ENCODE measurements at regions not wholly inside any gene's neighbourhood (a gene's known extent, or its start where the extent isn't known, plus 50 kb on each side); places are given as distances from the start of the nearest gene placed in this dataset.

DNA sequence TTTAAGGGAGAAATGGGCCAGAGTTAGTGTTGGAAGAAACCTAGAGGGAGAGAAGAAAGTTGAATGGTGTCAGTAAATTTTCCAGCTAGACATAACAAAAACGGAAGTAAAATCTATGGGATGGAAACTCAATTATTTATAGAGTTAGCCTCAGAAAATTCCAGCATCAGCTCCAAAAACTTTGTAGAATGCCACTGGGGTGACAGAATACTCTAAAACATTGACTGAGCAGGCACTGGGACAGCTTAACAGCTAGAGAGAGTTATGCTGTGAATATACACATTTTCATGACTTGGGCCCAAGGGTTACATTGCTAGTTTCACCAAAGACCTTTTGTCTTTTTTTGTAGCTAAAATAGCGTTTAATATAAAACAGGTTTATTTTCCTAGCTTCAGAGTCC, 226.3 kb downstream of the PHLDA1 start:
- POLR2A ChIA-PET: no interaction called here
- intact Hi-C loops (cut with DNase I, micrococcal nuclease): loop anchor here in 1 of 2 experiments (10.0 kb wide), 1 partner anchor 51 kb away; no protein-coding TSS in a partner anchor
- H3K4me3 ChIP-seq (ENCODE audit: low read length): no peak overlapping the region
- no peaks in the 10 kb centered on the region for H3K36me3 ChIP-seq (ENCODE audit: insufficient read depth, low read length)
- Mint-ChIP-seq H3K4me3 (no peak overlapping the region), H3K4me1 (ENCODE audit: low read depth) (no peaks in the 10 kb centered on the region), H3K9me3 (no peaks in the 10 kb centered on the region), H3K27ac (no peak overlapping the region), H3K36me3 (ENCODE audit: low read depth) (no peaks in the 10 kb centered on the region), H3K27me3 (no peaks in the 10 kb centered on the region)
- CTCF ChIA-PET: interaction anchor here (0.8 kb wide), 2 partner anchors 20 to 32 kb away, joined by 3 read pairs; no protein-coding TSS in a partner anchor
- no peaks in the 10 kb centered on the region for H3K27me3 ChIP-seq (ENCODE audit: control insufficient read depth in 1 of 2, insufficient read depth in 2 of 2, low read length in 2 of 2)
- no peaks in the 10 kb centered on the region for H3K9me3 ChIP-seq (ENCODE audit: control insufficient read depth in 1 of 2, insufficient read depth in 1 of 2, low read length in 2 of 2)
- TF ChIP-seq, protein P1, sequence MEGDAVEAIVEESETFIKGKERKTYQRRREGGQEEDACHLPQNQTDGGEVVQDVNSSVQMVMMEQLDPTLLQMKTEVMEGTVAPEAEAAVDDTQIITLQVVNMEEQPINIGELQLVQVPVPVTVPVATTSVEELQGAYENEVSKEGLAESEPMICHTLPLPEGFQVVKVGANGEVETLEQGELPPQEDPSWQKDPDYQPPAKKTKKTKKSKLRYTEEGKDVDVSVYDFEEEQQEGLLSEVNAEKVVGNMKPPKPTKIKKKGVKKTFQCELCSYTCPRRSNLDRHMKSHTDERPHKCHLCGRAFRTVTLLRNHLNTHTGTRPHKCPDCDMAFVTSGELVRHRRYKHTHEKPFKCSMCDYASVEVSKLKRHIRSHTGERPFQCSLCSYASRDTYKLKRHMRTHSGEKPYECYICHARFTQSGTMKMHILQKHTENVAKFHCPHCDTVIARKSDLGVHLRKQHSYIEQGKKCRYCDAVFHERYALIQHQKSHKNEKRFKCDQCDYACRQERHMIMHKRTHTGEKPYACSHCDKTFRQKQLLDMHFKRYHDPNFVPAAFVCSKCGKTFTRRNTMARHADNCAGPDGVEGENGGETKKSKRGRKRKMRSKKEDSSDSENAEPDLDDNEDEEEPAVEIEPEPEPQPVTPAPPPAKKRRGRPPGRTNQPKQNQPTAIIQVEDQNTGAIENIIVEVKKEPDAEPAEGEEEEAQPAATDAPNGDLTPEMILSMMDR (IDR thresholded peaks at IDR 0.05): no peak
- DNase-seq (no peak), ATAC-seq (ENCODE audit: poor library complexity) (no peak)
- H3K27ac ChIP-seq (ENCODE audit: low read depth in 1 of 2, low read length in 2 of 2): no peak overlapping the region
- no peaks in the 10 kb centered on the region for H3K4me1 ChIP-seq (ENCODE audit: insufficient read depth, low read length)

DNA sequence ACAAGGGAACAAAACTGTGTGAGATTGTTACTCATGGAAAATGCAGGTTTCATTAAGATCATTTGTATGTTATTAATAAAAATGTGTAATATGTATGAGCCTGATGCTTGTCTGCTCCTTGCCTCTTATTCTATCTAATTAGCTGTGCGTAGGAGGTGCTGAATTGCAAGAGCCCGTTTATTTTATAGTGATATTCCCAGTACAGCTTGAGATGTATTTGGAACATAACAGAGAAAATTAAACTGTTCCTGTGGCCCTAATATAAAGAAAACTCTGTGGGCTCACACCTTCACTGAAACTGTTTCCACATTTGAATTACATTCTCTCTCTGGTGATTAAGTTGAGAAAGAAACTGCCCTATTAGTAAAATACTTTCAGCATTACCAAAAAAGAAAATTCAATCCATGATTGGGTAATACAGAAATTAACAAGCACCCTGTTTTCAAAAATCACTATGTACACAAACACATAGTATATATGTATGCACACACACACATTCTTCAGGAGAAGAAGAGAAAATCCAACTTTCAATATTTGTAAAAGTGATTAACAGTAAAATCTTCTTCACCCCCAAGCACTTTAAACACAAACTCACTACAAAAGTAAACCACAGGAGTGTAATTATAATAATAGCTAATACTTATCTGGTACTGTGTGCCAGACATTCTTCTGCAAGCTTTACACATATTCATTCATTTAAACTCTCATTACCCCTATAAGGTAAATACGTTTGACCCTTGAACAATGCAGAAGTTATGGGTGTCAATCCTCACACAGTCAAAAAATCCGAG, 233.2 kb downstream of the PHLDA1 start:
- Histone ChIP-seq H3K36me3 (ENCODE audit: insufficient read depth, low read length) (no peaks in the 10 kb centered on the region), H3K27ac (ENCODE audit: low read depth in 1 of 2, low read length in 2 of 2) (no peak overlapping the region), H3K9me3 (ENCODE audit: control insufficient read depth in 1 of 2, insufficient read depth in 1 of 2, low read length in 2 of 2) (no peaks in the 10 kb centered on the region), H3K4me3 (ENCODE audit: low read length) (no peak overlapping the region), H3K4me1 (ENCODE audit: insufficient read depth, low read length) (no peaks in the 10 kb centered on the region), H3K27me3 (ENCODE audit: control insufficient read depth in 1 of 2, insufficient read depth in 2 of 2, low read length in 2 of 2) (no peaks in the 10 kb centered on the region)
- ATAC-seq (ENCODE audit: poor library complexity) (no peak), DNase-seq (no peak)
- Mint-ChIP-seq H3K4me1 (ENCODE audit: low read depth) (no peaks in the 10 kb centered on the region), H3K4me3 (no peak overlapping the region), H3K36me3 (ENCODE audit: low read depth) (no peaks in the 10 kb centered on the region), H3K27ac (no peak overlapping the region), H3K27me3 (no peaks in the 10 kb centered on the region), H3K9me3 (no peaks in the 10 kb centered on the region)
- ChIA-PET POLR2A (interaction anchor here (0.6 kb wide), 1 partner anchor 17 kb away, joined by 3 read pairs; no protein-coding TSS in a partner anchor), CTCF (no interaction called here)
- TF ChIP-seq, protein P1 (IDR thresholded peaks at IDR 0.05): no peak
- intact Hi-C loops (cut with DNase I, micrococcal nuclease): no loop called here

DNA sequence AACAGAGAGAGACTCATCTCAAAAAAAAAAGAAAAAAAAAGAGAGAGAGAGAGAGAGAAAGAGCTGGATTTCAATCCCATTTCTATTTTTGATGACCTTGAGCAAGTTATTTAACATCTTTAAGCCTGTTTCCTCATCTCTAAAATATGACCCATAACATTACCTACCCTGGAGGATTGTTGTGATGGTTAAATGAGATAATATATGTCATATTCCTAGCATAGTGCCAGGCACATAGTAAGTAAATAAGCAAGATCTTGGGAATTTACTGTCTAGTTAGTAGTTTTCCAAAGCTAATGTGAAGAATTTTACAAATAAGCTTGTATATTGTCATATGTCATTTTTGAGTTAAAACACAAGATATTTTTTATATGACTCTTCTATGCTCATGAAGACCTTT, 236.5 kb downstream of the PHLDA1 start:
- Mint-ChIP-seq H3K36me3 (ENCODE audit: low read depth) (no peaks in the 10 kb centered on the region), H3K9me3 (no peaks in the 10 kb centered on the region), H3K4me3 (no peak overlapping the region), H3K4me1 (ENCODE audit: low read depth) (no peaks in the 10 kb centered on the region), H3K27ac (no peak overlapping the region), H3K27me3 (peaks cover 9% of the 10 kb centered on the region)
- no peak overlapping the region for H3K4me3 ChIP-seq (ENCODE audit: low read length)
- H3K36me3 ChIP-seq (ENCODE audit: insufficient read depth, low read length): no peaks in the 10 kb centered on the region
- DNase-seq: no peak
- no peaks in the 10 kb centered on the region for H3K4me1 ChIP-seq (ENCODE audit: insufficient read depth, low read length)
- no peak for ATAC-seq (ENCODE audit: poor library complexity)
- TF ChIP-seq, protein P1 (IDR thresholded peaks at IDR 0.05): no peak
- H3K9me3 ChIP-seq (ENCODE audit: control insufficient read depth in 1 of 2, insufficient read depth in 1 of 2, low read length in 2 of 2): no peaks in the 10 kb centered on the region
- CTCF ChIA-PET: no interaction called here
- no peak overlapping the region for H3K27ac ChIP-seq (ENCODE audit: low read depth in 1 of 2, low read length in 2 of 2)
- POLR2A ChIA-PET: no interaction called here
- intact Hi-C loops (cut with DNase I, micrococcal nuclease): no loop called here
- H3K27me3 ChIP-seq (ENCODE audit: control insufficient read depth in 1 of 2, insufficient read depth in 2 of 2, low read length in 2 of 2): no peaks in the 10 kb centered on the region

Measured in CD4-positive, alpha-beta T cell (primary cell).